Epithelial cell of proximal tubule (primary cell): ENCODE measurements at regions not wholly inside any gene's neighbourhood (a gene's known extent, or its start where the extent isn't known, plus 50 kb on each side); places are given as distances from the start of the nearest gene placed in this dataset.

Experiments used
- DNase-seq: peaks from one replicate; pipeline ENCODE4 v3.0.0-alpha.2; 2011; ENCODE audit warnings: low read depth
- H3K4me3 ChIP-seq: 2 replicates; pipeline ENCODE4 v1.5.1; 2011; ENCODE audit warnings: low read depth, mild to moderate bottlenecking, low read length
- TF ChIP-seq, protein P1 (sequence below): conservative IDR thresholded peaks from 2 replicates; pipeline ENCODE4 v1.5.1; 2012; ENCODE audit warnings: low read depth, mild to moderate bottlenecking, low read length

DNA sequence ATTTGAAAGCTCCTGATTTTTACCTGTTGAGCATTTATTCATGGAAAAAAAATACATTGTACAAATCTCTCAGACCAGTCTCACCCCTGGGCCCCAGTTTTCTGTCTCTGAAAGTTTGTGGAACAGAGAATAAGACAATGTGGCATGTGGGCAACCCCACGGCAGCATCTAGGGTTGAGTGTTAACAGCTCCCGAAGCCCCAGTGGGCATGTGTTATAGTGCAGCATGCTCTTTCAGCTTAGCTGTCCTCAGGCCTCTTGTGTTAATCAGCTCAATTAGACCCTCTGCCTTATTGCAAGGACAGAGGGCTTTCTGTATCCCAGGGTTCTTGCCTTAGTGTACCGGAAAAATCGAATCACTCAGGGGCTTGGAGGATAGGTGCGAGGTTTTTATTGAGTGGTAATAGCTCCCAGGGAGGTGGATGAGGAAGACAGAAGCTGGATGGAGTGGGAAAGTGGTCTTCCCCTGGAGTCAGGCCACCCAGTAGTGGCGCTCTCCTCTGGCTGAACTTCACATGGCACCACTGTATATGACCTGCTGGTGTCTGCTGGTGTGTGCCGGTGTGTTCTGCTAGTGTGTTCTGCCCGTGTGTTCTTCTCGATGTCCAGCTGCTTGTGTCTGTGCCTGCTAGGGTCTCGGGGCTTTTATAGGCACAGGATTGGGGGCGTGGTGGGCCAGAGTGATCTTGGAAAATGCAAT is 382.8 kb downstream of the EPM2A start:
- H3K4me3 ChIP-seq = no peak overlapping the region
- DNase-seq = no peak
- TF ChIP-seq, protein P1, sequence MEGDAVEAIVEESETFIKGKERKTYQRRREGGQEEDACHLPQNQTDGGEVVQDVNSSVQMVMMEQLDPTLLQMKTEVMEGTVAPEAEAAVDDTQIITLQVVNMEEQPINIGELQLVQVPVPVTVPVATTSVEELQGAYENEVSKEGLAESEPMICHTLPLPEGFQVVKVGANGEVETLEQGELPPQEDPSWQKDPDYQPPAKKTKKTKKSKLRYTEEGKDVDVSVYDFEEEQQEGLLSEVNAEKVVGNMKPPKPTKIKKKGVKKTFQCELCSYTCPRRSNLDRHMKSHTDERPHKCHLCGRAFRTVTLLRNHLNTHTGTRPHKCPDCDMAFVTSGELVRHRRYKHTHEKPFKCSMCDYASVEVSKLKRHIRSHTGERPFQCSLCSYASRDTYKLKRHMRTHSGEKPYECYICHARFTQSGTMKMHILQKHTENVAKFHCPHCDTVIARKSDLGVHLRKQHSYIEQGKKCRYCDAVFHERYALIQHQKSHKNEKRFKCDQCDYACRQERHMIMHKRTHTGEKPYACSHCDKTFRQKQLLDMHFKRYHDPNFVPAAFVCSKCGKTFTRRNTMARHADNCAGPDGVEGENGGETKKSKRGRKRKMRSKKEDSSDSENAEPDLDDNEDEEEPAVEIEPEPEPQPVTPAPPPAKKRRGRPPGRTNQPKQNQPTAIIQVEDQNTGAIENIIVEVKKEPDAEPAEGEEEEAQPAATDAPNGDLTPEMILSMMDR = no peak

DNA sequence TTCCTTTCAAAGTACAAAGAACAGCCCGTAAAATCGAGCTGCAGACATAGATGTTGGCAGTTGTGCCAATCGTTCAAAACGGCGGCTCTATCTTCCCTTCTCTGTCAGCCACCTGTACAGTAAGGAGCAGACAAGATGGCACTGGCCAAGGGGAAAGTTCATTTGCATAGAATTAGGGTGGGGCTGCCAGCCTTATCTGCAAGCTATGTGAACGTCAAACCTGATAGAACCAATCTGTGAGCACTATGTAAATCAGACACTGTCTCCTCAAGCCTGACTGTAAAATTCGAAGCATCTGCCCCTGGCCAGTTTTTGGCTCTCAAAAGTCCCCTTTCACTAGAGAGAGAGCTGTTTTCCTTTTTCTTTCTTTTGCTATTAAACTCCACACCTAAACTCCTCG is 374.5 kb downstream of the EPM2A start:
- TF ChIP-seq, protein P1 = no peak

DNA sequence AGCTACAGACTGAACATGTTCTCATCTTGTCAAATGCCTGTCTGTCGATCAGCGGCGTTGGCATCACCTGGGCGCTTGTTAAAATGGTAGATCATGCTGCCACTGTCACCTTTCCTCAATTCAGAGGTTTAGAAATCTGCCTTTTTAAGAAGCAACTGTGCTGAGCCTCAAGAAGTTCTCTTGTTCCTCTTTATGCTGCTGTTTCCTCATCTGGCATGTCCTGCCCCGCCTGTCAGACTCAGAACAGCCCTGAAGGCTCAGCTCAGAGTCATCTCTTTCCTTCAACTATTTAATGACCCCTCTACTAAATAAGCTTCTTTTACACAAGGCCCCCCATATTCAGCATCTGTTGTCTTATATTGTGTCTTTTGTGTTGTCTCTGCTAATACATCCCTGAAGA is 368.2 kb downstream of the EPM2A start:
- no peak overlapping the region for H3K4me3 ChIP-seq
- TF ChIP-seq, protein P1 = no peak
- no peak for DNase-seq

More for the DNA sequence above, 374.5 kb downstream of the EPM2A start:
- no peak for DNase-seq
- H3K4me3 ChIP-seq = no peak overlapping the region

DNA sequence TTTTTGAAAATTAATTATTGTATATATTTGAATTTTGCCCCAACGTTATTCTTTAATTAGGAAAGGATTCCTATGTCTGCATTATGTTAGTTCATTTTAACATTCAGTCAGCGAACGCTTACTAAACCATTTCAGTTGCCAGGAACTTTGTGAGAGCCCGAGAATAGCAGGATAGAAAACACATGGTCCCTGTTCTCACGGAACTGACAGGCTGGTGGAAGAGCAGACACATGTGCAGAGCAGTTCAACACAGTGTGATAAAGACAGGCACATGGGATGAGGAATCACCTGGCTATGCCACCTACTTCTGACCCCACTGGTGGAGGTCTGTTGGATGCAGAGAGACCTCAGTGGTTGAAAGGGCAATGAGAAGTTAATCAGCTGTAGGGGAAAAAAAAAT is 367.2 kb downstream of the EPM2A start:
- TF ChIP-seq, protein P1 = no peak
- H3K4me3 ChIP-seq = no peak overlapping the region

DNA sequence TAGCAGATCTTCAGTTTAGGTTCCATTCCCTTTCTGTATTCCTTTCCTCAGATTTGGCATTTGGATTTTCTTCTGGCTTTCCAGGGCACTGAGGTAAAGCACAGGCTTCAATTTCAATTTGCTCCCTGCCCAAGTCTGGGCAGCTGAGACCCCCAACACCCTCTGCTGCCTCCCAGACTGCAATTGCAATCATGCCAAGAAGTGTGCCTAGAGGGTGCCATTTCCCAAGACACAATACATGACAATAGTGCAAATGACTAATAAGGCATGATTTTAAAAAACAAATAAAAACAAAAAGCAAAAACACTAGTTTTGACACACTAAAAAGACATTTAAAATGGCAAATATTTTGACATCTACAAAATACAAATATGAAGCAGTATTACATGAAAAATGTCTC is 364.8 kb downstream of the EPM2A start:
- no peak for DNase-seq
- TF ChIP-seq, protein P1 = no peak

More for the DNA sequence above, 367.2 kb downstream of the EPM2A start:
- no peak for DNase-seq

DNA sequence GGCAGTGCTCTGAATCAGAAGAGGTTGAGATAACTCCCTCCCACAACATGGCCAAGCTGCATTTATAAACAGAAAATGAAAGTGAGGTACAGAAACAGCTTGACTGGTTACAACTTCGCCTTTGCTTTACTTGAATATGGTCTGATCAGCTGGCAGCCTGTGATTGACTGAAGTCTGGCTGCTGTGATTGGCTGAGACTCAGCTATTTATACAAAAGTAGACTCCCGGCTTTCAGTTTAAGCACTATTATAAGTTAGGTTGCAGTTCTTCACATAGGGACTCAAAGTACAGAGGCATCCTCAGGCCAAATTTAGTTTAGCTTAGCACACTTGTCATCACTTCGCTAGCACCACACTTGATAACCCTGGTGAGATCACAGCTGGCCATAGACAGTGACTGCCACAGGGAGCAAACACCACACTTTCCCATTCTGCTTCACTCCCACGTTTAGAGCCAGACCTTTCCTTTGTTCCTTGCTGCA is 362.6 kb downstream of the EPM2A start:
- DNase-seq = no peak
- no peak overlapping the region for H3K4me3 ChIP-seq
- TF ChIP-seq, protein P1 = no peak

More for the DNA sequence above, 364.8 kb downstream of the EPM2A start:
- no peak overlapping the region for H3K4me3 ChIP-seq

DNA sequence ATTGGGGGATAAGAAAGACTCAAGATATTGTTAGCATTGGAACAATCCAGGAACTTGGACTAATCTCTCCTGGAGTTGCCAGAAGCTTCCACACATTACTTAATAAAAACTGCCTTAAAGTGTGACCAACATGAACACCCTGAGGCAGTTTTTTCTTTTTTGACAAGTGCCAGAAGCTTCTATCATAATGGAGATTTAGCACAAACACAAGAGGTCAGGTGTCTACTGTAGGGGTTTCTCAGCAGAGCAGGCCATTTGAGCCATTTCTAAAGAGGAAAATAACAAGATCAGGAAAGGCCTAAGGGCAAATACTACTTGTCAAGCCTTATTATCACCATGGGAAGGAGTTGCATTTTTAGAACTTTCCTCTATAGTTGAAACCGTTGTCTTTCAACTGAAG is 361.5 kb downstream of the EPM2A start:
- TF ChIP-seq, protein P1 = no peak
- DNase-seq = no peak
- H3K4me3 ChIP-seq = no peak overlapping the region
